Epithelial cell of esophagus (primary cell): ENCODE measurements at regions not wholly inside any gene's neighbourhood (a gene's known extent, or its start where the extent isn't known, plus 50 kb on each side); places are given as distances from the start of the nearest gene placed in this dataset.

ENCODE experiments used
- DNase-seq: peaks from one replicate; pipeline ENCODE4 v3.0.0; 2010; ENCODE audit warnings: low read depth
- H3K4me3 ChIP-seq: 2 replicates; pipeline ENCODE4 v1.5.1; 2011; ENCODE audit warnings: mild to moderate bottlenecking, low read length, control low read depth
- TF ChIP-seq, protein P1 (sequence below): IDR thresholded peaks from 2 replicates; pipeline ENCODE4 v1.5.1; 2011; ENCODE audit warnings: low read depth, mild to moderate bottlenecking, low read length, control low read depth, inconsistent platforms; ENCODE audit not compliant: insufficient read depth; ENCODE audit errors: missing control alignments

DNA sequence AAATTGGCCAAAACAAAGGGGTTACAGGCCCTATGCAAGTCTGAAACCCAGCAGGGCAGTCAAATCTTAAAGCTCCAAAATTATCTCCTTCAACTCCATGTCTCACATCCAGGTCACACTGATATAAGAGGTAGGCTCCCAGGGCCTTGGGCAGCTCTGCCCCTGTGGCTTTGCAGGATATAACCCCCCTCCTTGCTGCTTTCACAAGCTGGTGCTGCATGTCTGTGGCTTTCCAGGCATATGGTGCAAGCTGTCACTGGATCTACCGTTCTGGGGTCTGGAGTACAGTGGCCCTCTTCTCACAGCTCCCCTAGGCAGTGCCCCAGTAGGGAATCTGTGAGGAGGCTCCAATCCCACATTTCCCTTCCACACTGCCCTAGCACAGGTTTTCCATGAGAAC is 519.6 kb downstream of the ETS1 start:
- no peak overlapping the region for H3K4me3 ChIP-seq
- DNase-seq: no peak
- TF ChIP-seq, protein P1, sequence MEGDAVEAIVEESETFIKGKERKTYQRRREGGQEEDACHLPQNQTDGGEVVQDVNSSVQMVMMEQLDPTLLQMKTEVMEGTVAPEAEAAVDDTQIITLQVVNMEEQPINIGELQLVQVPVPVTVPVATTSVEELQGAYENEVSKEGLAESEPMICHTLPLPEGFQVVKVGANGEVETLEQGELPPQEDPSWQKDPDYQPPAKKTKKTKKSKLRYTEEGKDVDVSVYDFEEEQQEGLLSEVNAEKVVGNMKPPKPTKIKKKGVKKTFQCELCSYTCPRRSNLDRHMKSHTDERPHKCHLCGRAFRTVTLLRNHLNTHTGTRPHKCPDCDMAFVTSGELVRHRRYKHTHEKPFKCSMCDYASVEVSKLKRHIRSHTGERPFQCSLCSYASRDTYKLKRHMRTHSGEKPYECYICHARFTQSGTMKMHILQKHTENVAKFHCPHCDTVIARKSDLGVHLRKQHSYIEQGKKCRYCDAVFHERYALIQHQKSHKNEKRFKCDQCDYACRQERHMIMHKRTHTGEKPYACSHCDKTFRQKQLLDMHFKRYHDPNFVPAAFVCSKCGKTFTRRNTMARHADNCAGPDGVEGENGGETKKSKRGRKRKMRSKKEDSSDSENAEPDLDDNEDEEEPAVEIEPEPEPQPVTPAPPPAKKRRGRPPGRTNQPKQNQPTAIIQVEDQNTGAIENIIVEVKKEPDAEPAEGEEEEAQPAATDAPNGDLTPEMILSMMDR: no peak

DNA sequence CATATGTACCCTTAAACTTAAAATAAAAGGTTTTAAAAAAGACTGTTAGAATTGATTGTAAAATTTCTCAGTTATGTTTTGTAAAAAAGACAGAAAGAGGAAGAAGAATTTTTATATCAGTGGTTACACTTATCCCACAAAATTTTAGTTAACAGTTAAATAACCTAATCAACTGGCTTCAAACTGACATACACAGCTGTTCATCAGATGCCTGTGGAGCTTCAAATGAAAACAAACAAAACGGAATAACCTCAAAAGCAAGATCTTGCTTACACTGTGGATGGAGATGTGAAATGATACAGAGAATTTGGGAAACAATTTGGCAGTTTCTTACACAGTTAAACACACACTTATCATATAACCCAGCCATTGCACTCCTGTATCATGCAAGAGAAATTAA is 521.0 kb downstream of the ETS1 start:
- no peak overlapping the region for H3K4me3 ChIP-seq
- no peak for DNase-seq
- TF ChIP-seq, protein P1: no peak

GRCh38 chr11:128061281-128061871 is 526.0 kb downstream of the ETS1 start:
- no peak for DNase-seq
- TF ChIP-seq, protein P1: no peak
- H3K4me3 ChIP-seq: no peak overlapping the region

DNA sequence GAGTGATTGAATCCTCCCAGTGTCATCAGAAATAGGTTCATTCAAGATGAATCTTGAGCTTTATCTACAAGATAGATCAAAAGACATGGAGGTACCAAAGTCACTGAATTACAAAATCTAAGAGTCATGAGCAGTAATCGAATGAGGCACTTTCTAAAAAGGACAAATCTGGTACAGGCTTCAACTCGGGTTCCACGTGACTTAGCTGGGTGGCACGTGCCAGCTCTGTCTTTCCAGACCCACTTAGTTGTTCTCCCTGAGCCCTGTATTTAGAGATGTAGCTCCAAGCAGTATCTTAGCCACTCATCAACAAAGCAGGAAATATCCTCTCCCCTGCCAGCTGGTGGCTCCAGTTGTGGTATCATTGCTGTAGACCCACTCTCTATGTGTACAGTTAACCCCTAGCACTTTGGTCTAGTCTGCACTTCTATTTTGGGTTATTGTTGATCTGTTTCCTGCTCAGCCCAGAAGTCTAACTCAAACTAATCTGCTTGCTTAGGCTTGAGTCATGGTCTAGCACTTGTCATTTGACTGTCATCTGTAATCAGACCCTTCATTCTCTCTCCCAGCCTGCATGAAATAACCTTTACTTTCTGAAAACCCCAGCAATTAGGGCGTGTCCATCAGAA is 528.7 kb downstream of the ETS1 start:
- DNase-seq: peak; percentile 26
- TF ChIP-seq, protein P1: no peak
- no peak overlapping the region for H3K4me3 ChIP-seq

- TF ChIP-seq, protein P1: no peak
- DNase-seq: peak; percentile 50
- no peak overlapping the region for H3K4me3 ChIP-seq
These were observed 529.5 kb downstream of the ETS1 start for GRCh38 chr11:128057786-128058395.

DNA sequence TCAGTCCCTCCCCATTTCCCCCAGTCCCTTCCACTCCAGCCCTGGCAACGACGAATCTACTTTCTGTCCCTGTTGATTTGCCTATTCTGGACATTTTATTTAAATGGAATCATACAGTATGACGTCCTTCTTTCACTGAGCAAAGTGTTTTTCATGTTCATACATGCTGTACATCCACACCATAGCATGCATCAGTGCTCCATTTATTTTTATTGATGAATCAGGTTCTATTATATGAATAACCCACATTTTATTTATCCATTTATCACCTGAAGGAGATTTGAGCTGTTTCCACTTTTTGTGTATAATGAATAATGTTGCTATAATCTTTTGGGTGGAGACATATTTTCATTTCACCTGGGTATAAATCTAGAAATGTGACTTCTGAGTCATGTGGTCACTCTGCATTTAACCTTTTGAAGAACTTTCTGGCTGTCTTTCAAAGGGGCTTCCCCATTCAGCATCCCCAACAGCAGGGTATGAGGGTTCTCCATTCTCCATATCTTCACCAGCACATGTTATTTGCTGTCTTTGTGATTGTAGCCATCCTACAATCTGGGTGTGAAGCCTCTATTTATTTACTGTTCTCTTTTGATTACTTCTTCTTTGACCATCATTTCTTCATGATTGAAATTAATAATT is 531.7 kb downstream of the ETS1 start:
- TF ChIP-seq, protein P1: no peak
- H3K4me3 ChIP-seq: no peak overlapping the region
- peak; percentile 90 for DNase-seq
